ENCODE measurements at regions not wholly inside any gene's neighbourhood (a gene's known extent, or its start where the extent isn't known, plus 50 kb on each side); places are given as distances from the start of the nearest gene placed in this dataset.

- H3K9me3 ChIP-seq (ENCODE audit: control insufficient read depth, insufficient read depth, low read length) = no peaks in the 10 kb centered on the region
- no peaks in the 10 kb centered on the region for H3K27me3 ChIP-seq (ENCODE audit: control insufficient read depth, insufficient read depth, low read length)
- WGBS (ENCODE audit: insufficient coverage, insufficient read length) = no CpG with 5 or more reads among the region's 11 CpGs
- no peak overlapping the region for H3K4me3 ChIP-seq (ENCODE audit: low read length)
- no peak for DNase-seq (ENCODE audit: low read depth, low spot score)
- no peaks in the 10 kb centered on the region for H3K36me3 ChIP-seq (ENCODE audit: control insufficient read depth, insufficient read depth, low read length)
- H3K4me1 ChIP-seq (ENCODE audit: control insufficient read depth, insufficient read depth, low read length) = no peaks in the 10 kb centered on the region
- no peak overlapping the region for H3K27ac ChIP-seq (ENCODE audit: low read length)
Measured at GRCh38 chr16:54437401-54437800, 150.8 kb upstream of the IRX3 start.

- Histone ChIP-seq H3K27ac (ENCODE audit: low read length) (no peak overlapping the region), H3K9me3 (ENCODE audit: control insufficient read depth, insufficient read depth, low read length) (no peaks in the 10 kb centered on the region), H3K27me3 (ENCODE audit: control insufficient read depth, insufficient read depth, low read length) (no peaks in the 10 kb centered on the region), H3K36me3 (ENCODE audit: control insufficient read depth, insufficient read depth, low read length) (no peaks in the 10 kb centered on the region), H3K4me3 (ENCODE audit: low read length) (no peak overlapping the region), H3K4me1 (ENCODE audit: control insufficient read depth, insufficient read depth, low read length) (no peaks in the 10 kb centered on the region)
- DNase-seq (ENCODE audit: low read depth, low spot score) = no peak
- no CpG with 5 or more reads among the region's 7 CpGs for WGBS (ENCODE audit: insufficient coverage, insufficient read length)
Measured at GRCh38 chr16:54436346-54436745, 149.8 kb upstream of the IRX3 start.

GRCh38 chr16:54434859-54435258 lies 148.3 kb upstream of the IRX3 start:
- no peak for DNase-seq (ENCODE audit: low read depth, low spot score)
- H3K27me3 ChIP-seq (ENCODE audit: control insufficient read depth, insufficient read depth, low read length) = no peaks in the 10 kb centered on the region
- no peak overlapping the region for H3K27ac ChIP-seq (ENCODE audit: low read length)
- no peaks in the 10 kb centered on the region for H3K9me3 ChIP-seq (ENCODE audit: control insufficient read depth, insufficient read depth, low read length)
- H3K4me3 ChIP-seq (ENCODE audit: low read length) = no peak overlapping the region
- H3K4me1 ChIP-seq (ENCODE audit: control insufficient read depth, insufficient read depth, low read length) = no peaks in the 10 kb centered on the region
- no CpG with 5 or more reads among the region's 1 CpG for WGBS (ENCODE audit: insufficient coverage, insufficient read length)
- no peaks in the 10 kb centered on the region for H3K36me3 ChIP-seq (ENCODE audit: control insufficient read depth, insufficient read depth, low read length)

GRCh38 chr16:54432897-54433229 lies 146.3 kb upstream of the IRX3 start:
- no CpG with 5 or more reads among the region's 6 CpGs for WGBS (ENCODE audit: insufficient coverage, insufficient read length)
- no peak for DNase-seq (ENCODE audit: low read depth, low spot score)
- no peak overlapping the region for H3K4me3 ChIP-seq (ENCODE audit: low read length)
- no peaks in the 10 kb centered on the region for H3K4me1 ChIP-seq (ENCODE audit: control insufficient read depth, insufficient read depth, low read length)
- H3K36me3 ChIP-seq (ENCODE audit: control insufficient read depth, insufficient read depth, low read length) = no peaks in the 10 kb centered on the region
- H3K27me3 ChIP-seq (ENCODE audit: control insufficient read depth, insufficient read depth, low read length) = no peaks in the 10 kb centered on the region
- H3K9me3 ChIP-seq (ENCODE audit: control insufficient read depth, insufficient read depth, low read length) = no peaks in the 10 kb centered on the region
- no peak overlapping the region for H3K27ac ChIP-seq (ENCODE audit: low read length)

- Histone ChIP-seq H3K4me3 (ENCODE audit: low read length) (no peak overlapping the region), H3K9me3 (ENCODE audit: control insufficient read depth, insufficient read depth, low read length) (no peaks in the 10 kb centered on the region), H3K27ac (ENCODE audit: low read length) (no peak overlapping the region), H3K4me1 (ENCODE audit: control insufficient read depth, insufficient read depth, low read length) (no peaks in the 10 kb centered on the region), H3K27me3 (ENCODE audit: control insufficient read depth, insufficient read depth, low read length) (no peaks in the 10 kb centered on the region), H3K36me3 (ENCODE audit: control insufficient read depth, insufficient read depth, low read length) (no peaks in the 10 kb centered on the region)
- no peak for DNase-seq (ENCODE audit: low read depth, low spot score)
- no CpG with 5 or more reads among the region's 23 CpGs for WGBS (ENCODE audit: insufficient coverage, insufficient read length)
Measured at GRCh38 chr16:54431997-54432896, 145.7 kb upstream of the IRX3 start.

- Histone ChIP-seq H3K9me3 (ENCODE audit: control insufficient read depth, insufficient read depth, low read length) (no peaks in the 10 kb centered on the region), H3K27ac (ENCODE audit: low read length) (no peak overlapping the region), H3K27me3 (ENCODE audit: control insufficient read depth, insufficient read depth, low read length) (no peaks in the 10 kb centered on the region), H3K36me3 (ENCODE audit: control insufficient read depth, insufficient read depth, low read length) (no peaks in the 10 kb centered on the region), H3K4me3 (ENCODE audit: low read length) (no peak overlapping the region), H3K4me1 (ENCODE audit: control insufficient read depth, insufficient read depth, low read length) (no peaks in the 10 kb centered on the region)
- no CpG with 5 or more reads among the region's 13 CpGs for WGBS (ENCODE audit: insufficient coverage, insufficient read length)
- no peak for DNase-seq (ENCODE audit: low read depth, low spot score)
Measured at GRCh38 chr16:54431041-54431996, 144.7 kb upstream of the IRX3 start.

GRCh38 chr16:54430491-54431030 lies 144.0 kb upstream of the IRX3 start:
- Histone ChIP-seq H3K36me3 (ENCODE audit: control insufficient read depth, insufficient read depth, low read length) (no peaks in the 10 kb centered on the region), H3K27me3 (ENCODE audit: control insufficient read depth, insufficient read depth, low read length) (no peaks in the 10 kb centered on the region), H3K4me1 (ENCODE audit: control insufficient read depth, insufficient read depth, low read length) (no peaks in the 10 kb centered on the region), H3K27ac (ENCODE audit: low read length) (no peak overlapping the region), H3K4me3 (ENCODE audit: low read length) (no peak overlapping the region), H3K9me3 (ENCODE audit: control insufficient read depth, insufficient read depth, low read length) (no peaks in the 10 kb centered on the region)
- no CpG with 5 or more reads among the region's 15 CpGs for WGBS (ENCODE audit: insufficient coverage, insufficient read length)
- DNase-seq (ENCODE audit: low read depth, low spot score) = no peak

- no peak for DNase-seq (ENCODE audit: low read depth, low spot score)
- no peaks in the 10 kb centered on the region for H3K9me3 ChIP-seq (ENCODE audit: control insufficient read depth, insufficient read depth, low read length)
- no CpG with 5 or more reads among the region's 4 CpGs for WGBS (ENCODE audit: insufficient coverage, insufficient read length)
- H3K4me3 ChIP-seq (ENCODE audit: low read length) = no peak overlapping the region
- H3K4me1 ChIP-seq (ENCODE audit: control insufficient read depth, insufficient read depth, low read length) = no peaks in the 10 kb centered on the region
- H3K36me3 ChIP-seq (ENCODE audit: control insufficient read depth, insufficient read depth, low read length) = no peaks in the 10 kb centered on the region
- no peaks in the 10 kb centered on the region for H3K27me3 ChIP-seq (ENCODE audit: control insufficient read depth, insufficient read depth, low read length)
- H3K27ac ChIP-seq (ENCODE audit: low read length) = no peak overlapping the region
Measured at GRCh38 chr16:54429029-54429428, 142.4 kb upstream of the IRX3 start.

- Histone ChIP-seq H3K9me3 (ENCODE audit: control insufficient read depth, insufficient read depth, low read length) (no peaks in the 10 kb centered on the region), H3K4me1 (ENCODE audit: control insufficient read depth, insufficient read depth, low read length) (no peaks in the 10 kb centered on the region), H3K27me3 (ENCODE audit: control insufficient read depth, insufficient read depth, low read length) (no peaks in the 10 kb centered on the region), H3K36me3 (ENCODE audit: control insufficient read depth, insufficient read depth, low read length) (no peaks in the 10 kb centered on the region), H3K4me3 (ENCODE audit: low read length) (no peak overlapping the region), H3K27ac (ENCODE audit: low read length) (no peak overlapping the region)
- no peak for DNase-seq (ENCODE audit: low read depth, low spot score)
- no CpG with 5 or more reads among the region's 4 CpGs for WGBS (ENCODE audit: insufficient coverage, insufficient read length)
Measured at GRCh38 chr16:54426553-54426849, 139.9 kb upstream of the IRX3 start.

GRCh38 chr16:54425681-54426552 lies 139.3 kb upstream of the IRX3 start:
- no peaks in the 10 kb centered on the region for H3K9me3 ChIP-seq (ENCODE audit: control insufficient read depth, insufficient read depth, low read length)
- no peak overlapping the region for H3K27ac ChIP-seq (ENCODE audit: low read length)
- H3K27me3 ChIP-seq (ENCODE audit: control insufficient read depth, insufficient read depth, low read length) = no peaks in the 10 kb centered on the region
- H3K36me3 ChIP-seq (ENCODE audit: control insufficient read depth, insufficient read depth, low read length) = no peaks in the 10 kb centered on the region
- WGBS (ENCODE audit: insufficient coverage, insufficient read length) = no CpG with 5 or more reads among the region's 12 CpGs
- H3K4me1 ChIP-seq (ENCODE audit: control insufficient read depth, insufficient read depth, low read length) = no peaks in the 10 kb centered on the region
- no peak for DNase-seq (ENCODE audit: low read depth, low spot score)
- no peak overlapping the region for H3K4me3 ChIP-seq (ENCODE audit: low read length)

Data from iPS DF 6.9 (cell line).